Pancreas (tissue), 10 donors: ENCODE measurements at regions not wholly inside any gene's neighbourhood (a gene's known extent, or its start where the extent isn't known, plus 50 kb on each side); places are given as distances from the start of the nearest gene placed in this dataset.
A peak's percentile ranks its signal among the peaks of the same experiment; 100 is the strongest.
"Not testable (repeated sequence)": the region's sequence is repeated elsewhere in the genome, so short reads cannot be mapped to it uniquely, and the experiment has no call there.

Source experiments
- ATAC-seq, 4 donors: fragments of 200-7000 bp; cut with Tn5 transposase; one replicate each; pipeline versions ENCODE4 v1.8.0 to v1.9.1; 2020; ENCODE audit warnings: mild to moderate bottlenecking in 4 of 4, moderate library complexity in 4 of 4
- DNase-seq, 6 donors: peaks; one replicate each; pipeline ENCODE4 v3.0.0-alpha.2; 2020
- FAIRE-seq: peaks from 2 replicates; lab custom pipeline; 2012; peaks lifted over from hg19 to GRCh38; lab: Jason Lieb, UNC
- H3K27ac ChIP-seq, 4 donors: fragments of 200-600 bp; sonication (generic); 1 replicate in 3 of 4; 2 replicates in 1 of 4; pipeline versions ENCODE4 v1.5.0 to v1.8.0; 2020
- H3K27me3 ChIP-seq, 4 donors: fragments of 200-600 bp; one replicate each; pipeline ENCODE4 v1.8.0; 2021
- H3K36me3 ChIP-seq, 3 donors: fragments of 200-600 bp; sonication (generic) in 1 of 3; one replicate each; pipeline versions ENCODE4 v1.5.0 to v1.8.0; 2020 to 2021
- H3K4me1 ChIP-seq, 3 donors: fragments of 200-600 bp; one replicate each; pipeline ENCODE4 v1.8.0; 2021
- H3K4me3 ChIP-seq, 4 donors: fragments of 200-600 bp; sonication (generic) in 2 of 4; one replicate each; pipeline versions ENCODE4 v1.5.0 to v1.8.0; 2020 to 2021
- H3K9me3 ChIP-seq, 4 donors: fragments of 200-600 bp; one replicate each; pipeline ENCODE4 v1.8.0; 2021
- CTCF ChIP-seq, 4 donors: fragments of 200-600 bp; sonication (generic) in 3 of 4; IDR thresholded peaks; one replicate each; pipeline versions ENCODE4 v1.5.0 to v1.8.0; 2021; ENCODE audit warnings: antibody characterized with exemption in 4 of 4
- WGBS, 2 donors: extraction: QIAGEN DNeasy Blood & Tissue Kit; methylation state at CpG; one replicate each; pipeline ENCODE4 v1.1.7; 2013; 5-methylcytosine and 5-hydroxymethylcytosine counted together
- intact Hi-C, 3 donors: fragments of 100-400 bp; cut with DNase I; formaldehyde crosslinking; loops; one replicate each; pipeline versions ENCODE4 v1.11.1 to v1.14.2; 2022
- donor health status: healthy with polysubstance abuse.
- donor health status: DM: no; HTN: no; CAD: no; lungs with moderate emphysema.
- donor health status: DM: no; HTN: no; CAD: no.
- donor health status: control.
- donor health status: control.
- donor health status: Bipolar disorder and iron deficiency.
- donor health status: DM: yes; HTN: yes; CAD: no.
- donor health status: DM: no; HTN: no; CAD: no.
- donor health status: DM: no; HTN: no; CAD: no.
- donor health status: DM: yes; HTN: yes; CAD: no.

GRCh38 chr10:59027975-59028655, 148.3 kb upstream of the PHYHIPL start:
- H3K4me1 ChIP-seq, result no peaks in the 10 kb centered on the region
- no peak overlapping the region for H3K4me3 ChIP-seq
- DNase-seq (no peak), FAIRE-seq (no peak), ATAC-seq (no peak)
- no peaks in the 10 kb centered on the region for H3K27me3 ChIP-seq
- intact Hi-C loops, result no loop called here
- no peak for TF ChIP-seq CTCF (IDR thresholded peaks at IDR 0.05)
- 75 to 80% methylated on average over 5 of the region's 5 CpGs for WGBS, 2 donors
- no peaks in the 10 kb centered on the region for H3K36me3 ChIP-seq
- no peak overlapping the region for H3K27ac ChIP-seq
- H3K9me3 ChIP-seq, result no peaks in the 10 kb centered on the region

- DNase-seq (peak in 4 of 6 donors; percentile 28 to 59 (median 46)), FAIRE-seq (no peak), ATAC-seq (peak in 3 of 4 donors; percentile 36 to 56 (median 54))
- no peaks in the 10 kb centered on the region for H3K36me3 ChIP-seq
- no peak overlapping the region for H3K27ac ChIP-seq
- no peak for TF ChIP-seq CTCF (IDR thresholded peaks at IDR 0.05)
- intact Hi-C loops, result no loop called here
- H3K4me1 ChIP-seq, result peaks cover 4 to 18% (median 14%) of the 10 kb centered on the region in 3 donors
- H3K4me3 ChIP-seq, result no peak overlapping the region
- H3K9me3 ChIP-seq, result no peaks in the 10 kb centered on the region
- WGBS, 2 donors, result 28 to 37% methylated on average over 6 of the region's 6 CpGs
- H3K27me3 ChIP-seq, result no peaks in the 10 kb centered on the region
Observed at GRCh38 chr10:59033622-59034021, 142.8 kb upstream of the PHYHIPL start.

DNA sequence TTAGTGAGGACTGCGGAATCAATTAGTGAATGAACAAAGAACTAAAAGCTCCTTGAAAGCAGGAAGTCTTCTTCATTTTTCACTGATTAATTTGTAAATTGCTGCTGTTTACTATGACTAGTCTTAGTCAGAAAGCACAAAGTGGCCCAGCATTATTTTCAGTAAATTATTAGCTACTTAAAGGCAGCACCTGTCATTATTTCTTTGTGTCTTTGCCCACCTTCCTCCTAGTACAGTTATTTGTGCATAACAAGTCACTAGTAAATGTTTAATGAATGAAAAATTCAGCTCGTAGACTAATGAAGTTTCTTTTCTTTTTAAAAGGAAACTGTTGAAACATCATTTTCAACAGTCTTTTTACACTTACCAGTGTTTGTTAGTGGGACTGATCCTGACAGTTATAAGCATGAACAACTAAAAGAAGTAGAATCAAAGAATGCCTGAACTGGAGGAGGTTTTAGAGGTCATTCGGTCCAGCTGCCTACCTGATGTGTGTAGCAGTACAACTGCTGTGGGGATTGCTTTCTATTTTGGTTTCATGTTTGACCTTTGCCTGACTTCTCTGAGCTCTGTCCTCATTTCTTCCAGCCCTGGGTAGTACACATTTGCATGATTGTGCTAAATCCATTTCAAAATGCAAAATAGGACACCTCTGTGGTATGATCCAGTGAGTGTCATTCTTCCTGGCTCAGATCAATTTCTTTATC, 140.0 kb upstream of the PHYHIPL start:
- ATAC-seq (peak; percentile 38 to 89 (median 82)), DNase-seq (no peak), FAIRE-seq (no peak)
- WGBS, 2 donors, result 41 to 46% methylated on average over 3 of the region's 3 CpGs
- Histone ChIP-seq H3K9me3 (no peaks in the 10 kb centered on the region), H3K27ac (peak overlapping the region in 3 of 4 donors; percentile 30 to 35 (median 32)), H3K27me3 (no peaks in the 10 kb centered on the region), H3K36me3 (no peaks in the 10 kb centered on the region), H3K4me3 (no peak overlapping the region), H3K4me1 (peaks cover 4 to 18% (median 14%) of the 10 kb centered on the region in 3 donors)
- intact Hi-C loops, result no loop called here
- no peak for TF ChIP-seq CTCF (IDR thresholded peaks at IDR 0.05)

DNA sequence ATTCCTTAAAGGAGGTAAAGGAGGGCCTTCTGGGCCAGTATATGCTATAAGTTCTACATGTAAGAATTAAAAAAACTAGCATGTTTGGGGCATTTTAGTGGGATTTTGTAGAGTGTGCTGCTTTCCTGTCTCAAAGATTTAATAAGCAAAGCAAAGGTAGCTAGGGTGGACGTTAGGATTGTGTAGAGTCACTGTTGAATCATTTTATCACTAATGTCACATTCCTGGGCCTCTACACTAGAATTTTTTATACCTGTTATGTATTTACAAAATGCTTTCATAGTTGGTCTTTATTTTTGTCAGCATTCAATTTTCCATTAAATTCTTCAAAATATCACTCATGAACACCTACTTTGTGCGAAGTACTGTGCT, 139.4 kb upstream of the PHYHIPL start:
- FAIRE-seq, result no peak
- peak in 3 of 4 donors; percentile 40 to 53 (median 41) for ATAC-seq
- Histone ChIP-seq H3K4me3 (no peak overlapping the region), H3K4me1 (peaks cover 4 to 18% (median 14%) of the 10 kb centered on the region in 3 donors), H3K27me3 (no peaks in the 10 kb centered on the region), H3K36me3 (no peaks in the 10 kb centered on the region), H3K27ac (peak overlapping the region in 3 of 4 donors; percentile 30 to 35 (median 32)), H3K9me3 (no peaks in the 10 kb centered on the region)
- no peak for DNase-seq
- intact Hi-C loops, result no loop called here
- no peak for TF ChIP-seq CTCF (IDR thresholded peaks at IDR 0.05)
- 54 to 57% methylated on average over 2 of the region's 2 CpGs for WGBS, 2 donors

- peaks cover 4 to 18% (median 14%) of the 10 kb centered on the region in 3 donors for H3K4me1 ChIP-seq
- no peak for TF ChIP-seq CTCF (IDR thresholded peaks at IDR 0.05)
- no peaks in the 10 kb centered on the region for H3K9me3 ChIP-seq
- intact Hi-C loops, result no loop called here
- peak in 1 of 4 donors; percentile 9 for ATAC-seq
- H3K27me3 ChIP-seq, result no peaks in the 10 kb centered on the region
- no peak for DNase-seq
- no peak overlapping the region for H3K4me3 ChIP-seq
- whole genome bisulfite sequencing, 2 donors, result 85 to 86% methylated on average over 1 of the region's 1 CpG
- H3K36me3 ChIP-seq, result no peaks in the 10 kb centered on the region
- no peak for FAIRE-seq
- H3K27ac ChIP-seq, result peak overlapping the region in 2 of 4 donors; percentile 32 to 35
Observed at GRCh38 chr10:59037506-59037905, 138.9 kb upstream of the PHYHIPL start.

DNA sequence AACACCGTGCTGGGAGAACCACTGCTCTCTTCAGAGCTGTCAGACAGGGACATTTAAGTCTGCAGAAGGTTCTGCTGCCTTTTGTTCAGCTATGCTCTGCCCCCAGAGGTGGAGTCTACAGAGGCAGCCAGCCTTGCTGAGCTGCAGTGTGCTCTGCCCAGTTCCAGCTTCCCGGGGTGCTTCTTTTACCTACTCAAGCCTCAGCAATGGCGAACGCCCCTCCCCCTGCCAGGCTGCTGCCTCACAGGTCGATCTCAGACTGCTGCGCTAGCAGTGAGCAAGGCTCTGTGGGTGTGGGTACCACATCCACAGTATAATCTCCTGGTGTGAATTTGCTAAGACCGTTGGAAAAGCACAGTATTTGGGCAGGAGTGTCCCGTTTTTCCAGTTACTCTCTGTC, 133.1 kb upstream of the PHYHIPL start:
- FAIRE-seq, H3K27me3 ChIP-seq, intact Hi-C loops, H3K4me3 ChIP-seq, H3K9me3 ChIP-seq, H3K36me3 ChIP-seq, H3K27ac ChIP-seq, ATAC-seq: not testable (repeated sequence)
- 65 to 69% methylated on average over 8 of the region's 8 CpGs for WGBS, 2 donors
- peak in 1 of 6 donors; percentile 12 for DNase-seq
- H3K4me1 ChIP-seq, result peaks cover 0 to 12% (median 10%) of the 10 kb centered on the region in 3 donors
